HCT116 (cell line): ENCODE measurements at regions not wholly inside any gene's neighbourhood (a gene's known extent, or its start where the extent isn't known, plus 50 kb on each side); places are given as distances from the start of the nearest gene placed in this dataset.

Experiments used
- ATAC-seq: fragments of 200-7000 bp; cut with Tn5 transposase; 2 replicates; pipeline ENCODE4 v1.9.1; 2020; ENCODE audit warnings: mild to moderate bottlenecking, moderate library complexity
- BruUV-seq: library from RNA; stranded (reverse); fragments of 400-500 nt; replicated peaks from 2 replicates; lab custom pipeline; 2021; lab: Mats Ljungman, UMichigan
- CTCF ChIA-PET: fragments of 300-600 bp; sonication (Branson Sonifier 250); formaldehyde crosslinking; loops from one replicate; lab custom pipeline; 2021; ENCODE audit warnings: antibody characterized with exemption; lab: Charles Lee
- POLR2A ChIA-PET: fragments of 300-600, 350-600 bp; sonication (Branson Sonifier 250); formaldehyde crosslinking; loops from one replicate; lab custom pipeline; 2021; ENCODE audit warnings: antibody characterized with exemption; lab: Charles Lee
- RAD21 ChIA-PET, 2 experiments: fragments of 300-600 bp; sonication (Branson Sonifier 250); formaldehyde crosslinking; loops; one replicate each; lab custom pipeline; 2023; ENCODE audit warnings: low total read pairs in 2 of 2; ENCODE audit not compliant: uncharacterized antibody in 2 of 2, unreplicated experiment in 2 of 2, low non-redundant PET in 1 of 2; lab: Charles Lee
- DNase-seq: peaks from one replicate; pipeline ENCODE4 v3.0.0-alpha.2; 2010; ENCODE audit warnings: low read depth, low spot score
- H2AFZ ChIP-seq: fragments of 200-600 bp; shearing (Covaris generic), sonication (generic); 2 replicates; pipeline ENCODE4 v1.6.1; 2017; ENCODE audit warnings: low read depth, mixed run types, mixed read lengths, antibody characterized with exemption, low read length; ENCODE audit not compliant: poor library complexity, severe bottlenecking
- H3K27ac ChIP-seq: 2 replicates; pipeline ENCODE4 v1.5.1; 2012; ENCODE audit warnings: low read depth, low read length
- H3K27me3 ChIP-seq: fragments of 200-600 bp; sonication (generic); 2 replicates; pipeline ENCODE4 v1.6.1; 2016; ENCODE audit warnings: mixed run types, low read length, mixed read lengths; ENCODE audit not compliant: insufficient read depth
- H3K36me3 ChIP-seq, 2 experiments: fragments of 200-500 bp in 1 of 2; fragments of 200-600 bp in 1 of 2; sonication (Bioruptor generic) in 1 of 2; sonication (generic) in 1 of 2; 2 replicates each; pipeline versions ENCODE4 v1.5.1 to v1.6.1; 2014 to 2016; ENCODE audit warnings: low read length in 2 of 2, inconsistent platforms in 1 of 2, mixed read lengths in 1 of 2, mixed run types in 1 of 2; ENCODE audit not compliant: insufficient read depth in 2 of 2, control insufficient read depth in 1 of 2
- H3K4me1 ChIP-seq, 2 experiments: fragments of 200-600 bp in 1 of 2; sonication (generic) in 1 of 2; 2 replicates each; pipeline versions ENCODE4 v1.5.1 to v1.6.1; 2012 to 2017; ENCODE audit warnings: low read length in 2 of 2, inconsistent platforms in 1 of 2, mild to moderate bottlenecking in 1 of 2, mixed read lengths in 1 of 2, mixed run types in 1 of 2, moderate library complexity in 1 of 2; ENCODE audit not compliant: insufficient read depth in 2 of 2, control insufficient read depth in 1 of 2
- H3K4me2 ChIP-seq: fragments of 200-600 bp; sonication (generic); 2 replicates; pipeline ENCODE4 v1.6.1; 2017; ENCODE audit warnings: mixed run types, low read length, mixed read lengths
- H3K4me3 ChIP-seq, 2 experiments: fragments of 200-600 bp in 1 of 2; sonication (generic) in 1 of 2; replicated peaks in 1 of 2; 2 replicates each; pipeline ENCODE4 v1.5.1; 2011 to 2016; ENCODE audit warnings: low read length in 2 of 2, control low read depth in 1 of 2, low read depth in 1 of 2, mild to moderate bottlenecking in 1 of 2, mixed read lengths in 1 of 2, mixed run types in 1 of 2
- H3K79me2 ChIP-seq: fragments of 200-600 bp; sonication (generic); 2 replicates; pipeline ENCODE4 v1.6.1; 2017; ENCODE audit warnings: mild to moderate bottlenecking, mixed run types, low read length, moderate library complexity, mixed read lengths; ENCODE audit not compliant: insufficient read depth
- H3K9ac ChIP-seq: fragments of 200-600 bp; sonication (generic); 2 replicates; pipeline ENCODE4 v1.6.1; 2016; ENCODE audit warnings: low read length, mixed read lengths
- H3K9me2 ChIP-seq: fragments of 200-600 bp; sonication (generic), shearing (Covaris generic); 2 replicates; pipeline ENCODE4 v1.6.1; 2017; ENCODE audit warnings: mixed run types, mild to moderate bottlenecking, moderate library complexity; ENCODE audit not compliant: insufficient read depth
- H3K9me3 ChIP-seq, 2 experiments: fragments of 200-500 bp in 1 of 2; fragments of 200-600 bp in 1 of 2; sonication (Bioruptor generic) in 1 of 2; sonication (generic) in 1 of 2; 2 replicates each; pipeline ENCODE4 v1.6.1; 2014 to 2017; ENCODE audit warnings: low read length in 2 of 2, mixed read lengths in 2 of 2, inconsistent platforms in 1 of 2, low read depth in 1 of 2, mild to moderate bottlenecking in 1 of 2, mixed run types in 1 of 2, moderate library complexity in 1 of 2; ENCODE audit not compliant: control insufficient read depth in 1 of 2, insufficient read depth in 1 of 2
- H4K20me1 ChIP-seq: fragments of 200-600 bp; sonication (generic), shearing (Covaris generic); 2 replicates; pipeline ENCODE4 v1.6.1; 2017; ENCODE audit warnings: mixed run types, mild to moderate bottlenecking, moderate library complexity; ENCODE audit not compliant: insufficient read depth
- CBX3 ChIP-seq: IDR thresholded peaks from 2 replicates; pipeline ENCODE4 v1.6.1; 2012; ENCODE audit warnings: low read depth
- CEBPB ChIP-seq: IDR thresholded peaks from 2 replicates; pipeline ENCODE4 v1.6.1; 2012; ENCODE audit warnings: low read depth
- ELF1 ChIP-seq: IDR thresholded peaks from 2 replicates; pipeline ENCODE4 v1.6.1; 2012; ENCODE audit warnings: low read depth, borderline replicate concordance
- EZH2phosphoT487 ChIP-seq: fragments of 200-600 bp; IDR thresholded peaks from 2 replicates; pipeline ENCODE4 v1.6.1; 2018; ENCODE audit warnings: antibody characterized with exemption, borderline replicate concordance
- JUND ChIP-seq: IDR thresholded peaks from 2 replicates; pipeline ENCODE4 v1.6.1; 2012
- POLR2A ChIP-seq: IDR thresholded peaks from 2 replicates; pipeline ENCODE4 v1.7.0; 2011; ENCODE audit warnings: borderline replicate concordance; ENCODE audit not compliant: insufficient read depth, insufficient read length; ENCODE audit errors: extremely low read depth
- RAD21 ChIP-seq: IDR thresholded peaks from 2 replicates; pipeline ENCODE4 v1.6.1; 2012; ENCODE audit warnings: low read depth, mild to moderate bottlenecking
- REST ChIP-seq: IDR thresholded peaks from 2 replicates; pipeline ENCODE4 v1.6.1; 2012; ENCODE audit warnings: low read depth
- SIN3A ChIP-seq: IDR thresholded peaks from 2 replicates; pipeline ENCODE4 v1.6.1; 2012; ENCODE audit warnings: low read depth
- SP1 ChIP-seq: IDR thresholded peaks from 2 replicates; pipeline ENCODE4 v1.6.1; 2012; ENCODE audit warnings: low read depth
- SRF ChIP-seq: IDR thresholded peaks from 2 replicates; pipeline ENCODE4 v1.6.1; 2012; ENCODE audit warnings: low read depth
- TCF7L2 ChIP-seq: IDR thresholded peaks from 2 replicates; pipeline ENCODE4 v1.7.0; 2011; ENCODE audit warnings: borderline replicate concordance, inconsistent platforms; ENCODE audit not compliant: insufficient read depth, insufficient read length; ENCODE audit errors: extremely low read depth
- YY1 ChIP-seq: IDR thresholded peaks from 2 replicates; pipeline ENCODE4 v1.6.1; 2011; ENCODE audit warnings: low read length, low read depth, moderate library complexity, mild to moderate bottlenecking; ENCODE audit not compliant: insufficient replicate concordance; ENCODE audit errors: extremely low read depth
- ZFX ChIP-seq: fragments of 450-650 bp; IDR thresholded peaks from 2 replicates; pipeline ENCODE4 v1.6.1; 2017
- ZNF274 ChIP-seq: fragments of 200-500 bp; sonication (Bioruptor generic); IDR thresholded peaks from 2 replicates; pipeline ENCODE4 v1.6.1; 2014; ENCODE audit warnings: mild to moderate bottlenecking, low read depth, low read length, inconsistent platforms
- intact Hi-C: fragments of 100-400 bp; cut with micrococcal nuclease; formaldehyde crosslinking; loops from 2 replicates; pipeline ENCODE4 v1.10.0; 2022
- TF ChIP-seq, protein P1 (sequence below): IDR thresholded peaks from 2 replicates; pipeline ENCODE4 v1.6.1; 2012
- TF ChIP-seq, protein P2 (sequence below), 3 experiments: fragments of 200-600 bp in 1 of 3; sonication (generic) in 1 of 3; IDR thresholded peaks in 2 of 3; conservative IDR thresholded peaks in 1 of 3; 2 replicates each; pipeline ENCODE4 v1.5.1; 2012 to 2017; ENCODE audit warnings: low read depth in 2 of 3, low read length in 2 of 3, antibody characterized with exemption in 1 of 3, borderline replicate concordance in 1 of 3, control low read depth in 1 of 3, mild to moderate bottlenecking in 1 of 3, mixed read lengths in 1 of 3, mixed run types in 1 of 3, moderate library complexity in 1 of 3; ENCODE audit not compliant: insufficient read depth in 1 of 3
- TF ChIP-seq, protein P3 (sequence below): IDR thresholded peaks from 2 replicates; pipeline ENCODE4 v1.6.1; 2012

- H3K4me3 ChIP-seq, result no peak overlapping the region
- H3K36me3 ChIP-seq, result no peaks in the 10 kb centered on the region
- ATAC-seq (no peak), DNase-seq (no peak)
- no peaks in the 10 kb centered on the region for H4K20me1 ChIP-seq
- H3K27ac ChIP-seq, result no peak overlapping the region
- TF ChIP-seq ZNF274 (no peak), POLR2A (no peak), TCF7L2 (no peak), JUND (no peak), ZFX (no peak), SP1 (no peak), SRF (no peak), SIN3A (no peak), CBX3 (no peak), ELF1 (no peak), YY1 (no peak), RAD21 (no peak), EZH2phosphoT487 (no peak), REST (no peak), CEBPB (no peak)
- TF ChIP-seq, protein P1, sequence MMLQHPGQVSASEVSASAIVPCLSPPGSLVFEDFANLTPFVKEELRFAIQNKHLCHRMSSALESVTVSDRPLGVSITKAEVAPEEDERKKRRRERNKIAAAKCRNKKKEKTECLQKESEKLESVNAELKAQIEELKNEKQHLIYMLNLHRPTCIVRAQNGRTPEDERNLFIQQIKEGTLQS, result no peak
- TF ChIP-seq, protein P2, sequence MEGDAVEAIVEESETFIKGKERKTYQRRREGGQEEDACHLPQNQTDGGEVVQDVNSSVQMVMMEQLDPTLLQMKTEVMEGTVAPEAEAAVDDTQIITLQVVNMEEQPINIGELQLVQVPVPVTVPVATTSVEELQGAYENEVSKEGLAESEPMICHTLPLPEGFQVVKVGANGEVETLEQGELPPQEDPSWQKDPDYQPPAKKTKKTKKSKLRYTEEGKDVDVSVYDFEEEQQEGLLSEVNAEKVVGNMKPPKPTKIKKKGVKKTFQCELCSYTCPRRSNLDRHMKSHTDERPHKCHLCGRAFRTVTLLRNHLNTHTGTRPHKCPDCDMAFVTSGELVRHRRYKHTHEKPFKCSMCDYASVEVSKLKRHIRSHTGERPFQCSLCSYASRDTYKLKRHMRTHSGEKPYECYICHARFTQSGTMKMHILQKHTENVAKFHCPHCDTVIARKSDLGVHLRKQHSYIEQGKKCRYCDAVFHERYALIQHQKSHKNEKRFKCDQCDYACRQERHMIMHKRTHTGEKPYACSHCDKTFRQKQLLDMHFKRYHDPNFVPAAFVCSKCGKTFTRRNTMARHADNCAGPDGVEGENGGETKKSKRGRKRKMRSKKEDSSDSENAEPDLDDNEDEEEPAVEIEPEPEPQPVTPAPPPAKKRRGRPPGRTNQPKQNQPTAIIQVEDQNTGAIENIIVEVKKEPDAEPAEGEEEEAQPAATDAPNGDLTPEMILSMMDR (IDR thresholded peaks at IDR 0.05 in 2 of 3, conservative IDR thresholded peaks at IDR 0.05 in 1 of 3; ENCODE audit: borderline replicate concordance in 1 of 3, insufficient read depth in 1 of 3, low read depth in 2 of 3, low read length in 2 of 3), result no peak
- TF ChIP-seq, protein P3, sequence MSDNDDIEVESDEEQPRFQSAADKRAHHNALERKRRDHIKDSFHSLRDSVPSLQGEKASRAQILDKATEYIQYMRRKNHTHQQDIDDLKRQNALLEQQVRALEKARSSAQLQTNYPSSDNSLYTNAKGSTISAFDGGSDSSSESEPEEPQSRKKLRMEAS, result no peak
- H3K9me2 ChIP-seq, result no peaks in the 10 kb centered on the region
- no peaks in the 10 kb centered on the region for H3K79me2 ChIP-seq
- ChIA-PET POLR2A (no interaction called here), RAD21 (no interaction called here), CTCF (no interaction called here)
- intact Hi-C loops, result no loop called here
- BruUV-seq, result no TSS peak
- peaks cover 10 to 55% of the 10 kb centered on the region in 2 experiments for H3K4me1 ChIP-seq
- H3K9me3 ChIP-seq, result no peaks in the 10 kb centered on the region
- H3K4me2 ChIP-seq, result no peak overlapping the region
- H3K9ac ChIP-seq, result no peak overlapping the region
- peak overlapping the region; percentile 13 for H2AFZ ChIP-seq
- H3K27me3 ChIP-seq, result no peaks in the 10 kb centered on the region
Measured at GRCh38 chr21:35202431-35202830, 153.3 kb upstream of the RUNX1 start.
